NCI-H1092 treated with DMSO at 0.1 percent for 48 hours (cell line): ENCODE measurements at regions not wholly inside any gene's neighbourhood (a gene's known extent, or its start where the extent isn't known, plus 50 kb on each side); places are given as distances from the start of the nearest gene placed in this dataset.
"Not testable (repeated sequence)": the region's sequence is repeated elsewhere in the genome, so short reads cannot be mapped to it uniquely, and the experiment has no call there.

ENCODE experiments used
- DNase-seq: peaks from one replicate; lab custom pipeline; 2025; lab: John Stamatoyannopoulos, UW

GRCh38 chr9:3659647-3660046, 133.8 kb upstream of the RFX3 start:
- no peak for DNase-seq

GRCh38 chr9:3658964-3659363, 133.2 kb upstream of the RFX3 start:
- no peak for DNase-seq

GRCh38 chr9:3656224-3656623, 130.4 kb upstream of the RFX3 start:
- no peak for DNase-seq

- no peak for DNase-seq
These were observed 125.3 kb upstream of the RFX3 start for GRCh38 chr9:3650994-3651622.

GRCh38 chr9:3648722-3649246, 123.0 kb upstream of the RFX3 start:
- no peak for DNase-seq

- DNase-seq = no peak
These were observed 122.5 kb upstream of the RFX3 start for GRCh38 chr9:3648266-3648665.

- no peak for DNase-seq
These were observed 121.9 kb upstream of the RFX3 start for GRCh38 chr9:3647652-3648051.

- DNase-seq = no peak
These were observed 120.4 kb upstream of the RFX3 start for GRCh38 chr9:3646226-3646625.

GRCh38 chr9:3642075-3642474, 116.3 kb upstream of the RFX3 start:
- DNase-seq = not testable (repeated sequence)

- DNase-seq = no peak
These were observed 103.7 kb upstream of the RFX3 start for GRCh38 chr9:3629495-3629894.

GRCh38 chr9:3628239-3628638, 102.4 kb upstream of the RFX3 start:
- DNase-seq = no peak

GRCh38 chr9:3608011-3608410, 82.2 kb upstream of the RFX3 start:
- DNase-seq = no peak

GRCh38 chr9:3600672-3601071, 74.9 kb upstream of the RFX3 start:
- DNase-seq = no peak

- DNase-seq = no peak
These were observed 72.0 kb upstream of the RFX3 start for GRCh38 chr9:3597792-3598191.

GRCh38 chr9:3586066-3586465, 60.3 kb upstream of the RFX3 start:
- DNase-seq = no peak

- no peak for DNase-seq
These were observed 59.8 kb upstream of the RFX3 start for GRCh38 chr9:3585606-3586005.

- no peak for DNase-seq
These were observed 53.0 kb upstream of the RFX3 start for GRCh38 chr9:3578786-3579185.

GRCh38 chr9:3576328-3576727, 50.5 kb upstream of the RFX3 start:
- no peak for DNase-seq

- DNase-seq = no peak
These were observed 50.0 kb upstream of the RFX3 start for GRCh38 chr9:3575821-3576220.
